Activated CD8-positive, alpha-beta memory T cell treated with anti-CD3 and anti-CD28 coated beads for 36 hours (primary cell): ENCODE measurements at regions not wholly inside any gene's neighbourhood (a gene's known extent, or its start where the extent isn't known, plus 50 kb on each side); places are given as distances from the start of the nearest gene placed in this dataset.
"Not testable (repeated sequence)": the region's sequence is repeated elsewhere in the genome, so short reads cannot be mapped to it uniquely, and the experiment has no call there.

Source experiments
- CTCF ChIA-PET: fragments of 350-600 bp; sonication (Branson Sonifier 250); formaldehyde crosslinking; loops from one replicate; lab custom pipeline; 2021; ENCODE audit warnings: antibody characterized with exemption; lab: Charles Lee
- POLR2A ChIA-PET: fragments of 350-600 bp; sonication (Branson Sonifier 250); formaldehyde crosslinking; loops from one replicate; lab custom pipeline; 2021; ENCODE audit warnings: antibody characterized with exemption; lab: Charles Lee

- CTCF ChIA-PET, POLR2A ChIA-PET: not testable (repeated sequence)
These were observed 51.0 kb downstream of the NPIPB11 start for GRCh38 chr16:29355339-29356059.

GRCh38 chr16:29354449-29354848 is 52.1 kb downstream of the NPIPB11 start:
- POLR2A ChIA-PET, CTCF ChIA-PET: not testable (repeated sequence)

- POLR2A ChIA-PET, CTCF ChIA-PET: not testable (repeated sequence)
These were observed 53.9 kb downstream of the NPIPB11 start for GRCh38 chr16:29352617-29352999.

GRCh38 chr16:29351970-29352616 is 54.4 kb downstream of the NPIPB11 start:
- POLR2A ChIA-PET, CTCF ChIA-PET: not testable (repeated sequence)

- POLR2A ChIA-PET, CTCF ChIA-PET: not testable (repeated sequence)
These were observed 55.1 kb downstream of the NPIPB11 start for GRCh38 chr16:29351271-29351969.

GRCh38 chr16:29349966-29350365 is 56.5 kb downstream of the NPIPB11 start:
- CTCF ChIA-PET, POLR2A ChIA-PET: not testable (repeated sequence)

- CTCF ChIA-PET, POLR2A ChIA-PET: not testable (repeated sequence)
These were observed 57.8 kb downstream of the NPIPB11 start for GRCh38 chr16:29348748-29349147.

GRCh38 chr16:29348123-29348690 is 58.3 kb downstream of the NPIPB11 start:
- CTCF ChIA-PET, POLR2A ChIA-PET: not testable (repeated sequence)

- CTCF ChIA-PET, POLR2A ChIA-PET: not testable (repeated sequence)
These were observed 59.5 kb downstream of the NPIPB11 start for GRCh38 chr16:29346796-29347580.

- POLR2A ChIA-PET, result not testable (repeated sequence)
These were observed 60.3 kb downstream of the NPIPB11 start for GRCh38 chr16:29346203-29346602.

GRCh38 chr16:29342937-29343336 is 63.6 kb downstream of the NPIPB11 start:
- CTCF ChIA-PET, POLR2A ChIA-PET: not testable (repeated sequence)

More at GRCh38 chr16:29346203-29346602, 60.3 kb downstream of the NPIPB11 start:
- CTCF ChIA-PET, result not testable (repeated sequence)

- CTCF ChIA-PET, result not testable (repeated sequence)
These were observed 65.6 kb downstream of the NPIPB11 start for GRCh38 chr16:29340779-29341438.

GRCh38 chr16:29340235-29340634 is 66.3 kb downstream of the NPIPB11 start:
- CTCF ChIA-PET, POLR2A ChIA-PET: not testable (repeated sequence)

More at GRCh38 chr16:29340779-29341438, 65.6 kb downstream of the NPIPB11 start:
- POLR2A ChIA-PET, result not testable (repeated sequence)

GRCh38 chr16:29338821-29339700 is 67.5 kb downstream of the NPIPB11 start:
- CTCF ChIA-PET, result not testable (repeated sequence)

GRCh38 chr16:29337385-29337901 is 69.1 kb downstream of the NPIPB11 start:
- CTCF ChIA-PET, POLR2A ChIA-PET: not testable (repeated sequence)

More at GRCh38 chr16:29338821-29339700, 67.5 kb downstream of the NPIPB11 start:
- POLR2A ChIA-PET, result not testable (repeated sequence)

GRCh38 chr16:29335549-29335846 is 71.0 kb downstream of the NPIPB11 start:
- CTCF ChIA-PET, result not testable (repeated sequence)

GRCh38 chr16:29334776-29335548 is 71.5 kb downstream of the NPIPB11 start:
- POLR2A ChIA-PET, CTCF ChIA-PET: not testable (repeated sequence)

More at GRCh38 chr16:29335549-29335846, 71.0 kb downstream of the NPIPB11 start:
- POLR2A ChIA-PET, result not testable (repeated sequence)
